ENCODE measurements at regions not wholly inside any gene's neighbourhood (a gene's known extent, or its start where the extent isn't known, plus 50 kb on each side); places are given as distances from the start of the nearest gene placed in this dataset.

- WGBS, 2 donors (ENCODE audit: low coverage in 1 of 2) = 90 to 100% methylated on average over 3 to 4 of the region's 4 CpGs
- H3K36me3 ChIP-seq = no peaks in the 10 kb centered on the region
Observed at GRCh38 chr12:91502208-91502607, 319.6 kb upstream of the DCN start.

GRCh38 chr12:91496337-91496736 is 313.7 kb upstream of the DCN start:
- DNase-seq = no peak
- 67 to 76% methylated on average over 3 of the region's 3 CpGs for WGBS, 2 donors (ENCODE audit: low coverage in 1 of 2)
- in situ Hi-C loops (cut with MboI; ENCODE audit: low pct_ligation_motif_present in 1 of 4, low pct_unique_long_range_greater_than_20kb in 1 of 4, low sequenced_read_pairs in 3 of 4) = no loop called here

More at GRCh38 chr12:91502208-91502607, 319.6 kb upstream of the DCN start:
- TF ChIP-seq EP300 (IDR thresholded peaks at IDR 0.05; ENCODE audit: low read depth) (no peak), POLR2AphosphoS5 (IDR thresholded peaks at IDR 0.05) (no peak), CTCF (IDR thresholded peaks at IDR 0.05) (no peak), POLR2A (IDR thresholded peaks at IDR 0.05) (no peak)
- Histone ChIP-seq H3K9me3 (no peaks in the 10 kb centered on the region), H3K27me3 (no peaks in the 10 kb centered on the region), H3K4me1 (no peaks in the 10 kb centered on the region), H3K27ac (no peak overlapping the region), H3K4me3 (no peak overlapping the region)
- in situ Hi-C loops (cut with MboI; ENCODE audit: low pct_ligation_motif_present in 1 of 4, low pct_unique_long_range_greater_than_20kb in 1 of 4, low sequenced_read_pairs in 3 of 4) (no loop called here), intact Hi-C loops (cut with DNase I; ENCODE audit: low total_unique reads) (no loop called here)
- no peak for DNase-seq

GRCh38 chr12:91493308-91493707 is 310.7 kb upstream of the DCN start:
- no peak for DNase-seq
- Histone ChIP-seq H3K27me3 (no peaks in the 10 kb centered on the region), H3K27ac (peak overlapping the region in 3 of 4 donors; percentile 35 to 63 (median 53)), H3K9me3 (no peaks in the 10 kb centered on the region), H3K4me1 (peaks cover 0 to 8% (median 0%) of the 10 kb centered on the region in 4 donors), H3K36me3 (no peaks in the 10 kb centered on the region), H3K4me3 (no peak overlapping the region)
- in situ Hi-C loops (cut with MboI; ENCODE audit: low pct_ligation_motif_present in 1 of 4, low pct_unique_long_range_greater_than_20kb in 1 of 4, low sequenced_read_pairs in 3 of 4) = no loop called here
- intact Hi-C loops (cut with DNase I; ENCODE audit: low total_unique reads) = no loop called here
- no peak for TF ChIP-seq POLR2A (IDR thresholded peaks at IDR 0.05)
- TF ChIP-seq EP300 (IDR thresholded peaks at IDR 0.05; ENCODE audit: low read depth) = no peak
- TF ChIP-seq CTCF (IDR thresholded peaks at IDR 0.05) = no peak
- no peak for TF ChIP-seq POLR2AphosphoS5 (IDR thresholded peaks at IDR 0.05)

More at GRCh38 chr12:91496337-91496736, 313.7 kb upstream of the DCN start:
- Histone ChIP-seq H3K27me3 (no peaks in the 10 kb centered on the region), H3K36me3 (no peaks in the 10 kb centered on the region), H3K4me3 (no peak overlapping the region), H3K9me3 (no peaks in the 10 kb centered on the region), H3K27ac (no peak overlapping the region), H3K4me1 (peaks cover 0 to 8% (median 0%) of the 10 kb centered on the region in 4 donors)
- intact Hi-C loops (cut with DNase I; ENCODE audit: low total_unique reads) = no loop called here
- TF ChIP-seq CTCF (IDR thresholded peaks at IDR 0.05) = no peak
- TF ChIP-seq POLR2A (IDR thresholded peaks at IDR 0.05) = no peak
- no peak for TF ChIP-seq POLR2AphosphoS5 (IDR thresholded peaks at IDR 0.05)

GRCh38 chr12:91492648-91493047 is 310.0 kb upstream of the DCN start:
- no peaks in the 10 kb centered on the region for H3K9me3 ChIP-seq
- intact Hi-C loops (cut with DNase I; ENCODE audit: low total_unique reads) (no loop called here), in situ Hi-C loops (cut with MboI; ENCODE audit: low pct_ligation_motif_present in 1 of 4, low pct_unique_long_range_greater_than_20kb in 1 of 4, low sequenced_read_pairs in 3 of 4) (no loop called here)
- DNase-seq = no peak
- peak overlapping the region; percentile 6 to 63 (median 44) for H3K27ac ChIP-seq
- H3K4me1 ChIP-seq = peaks cover 0 to 8% (median 0%) of the 10 kb centered on the region in 4 donors
- no peaks in the 10 kb centered on the region for H3K27me3 ChIP-seq
- no peak overlapping the region for H3K4me3 ChIP-seq
- no peaks in the 10 kb centered on the region for H3K36me3 ChIP-seq
- 54 to 71% methylated on average over 1 of the region's 1 CpG for WGBS, 2 donors (ENCODE audit: low coverage in 1 of 2)
- no peak for TF ChIP-seq EP300 (IDR thresholded peaks at IDR 0.05; ENCODE audit: low read depth)
- TF ChIP-seq POLR2AphosphoS5 (IDR thresholded peaks at IDR 0.05) = no peak
- no peak for TF ChIP-seq POLR2A (IDR thresholded peaks at IDR 0.05)
- TF ChIP-seq CTCF (IDR thresholded peaks at IDR 0.05) = no peak
